ENCODE measurements at regions not wholly inside any gene's neighbourhood (a gene's known extent, or its start where the extent isn't known, plus 50 kb on each side); places are given as distances from the start of the nearest gene placed in this dataset.

- no CpG with 5 or more reads among the region's 4 CpGs for WGBS (ENCODE audit: extremely low coverage, insufficient read length, low lambda C conversion rate)
- H3K4me3 Mint-ChIP-seq, result no peak overlapping the region
- no peak overlapping the region for H3K14ac ChIP-seq (ENCODE audit: insufficient read depth, low read length)
- no peaks in the 10 kb centered on the region for H3K9me3 ChIP-seq (ENCODE audit: control insufficient read depth, low read depth, low read length)
- no peak overlapping the region for H3K23ac ChIP-seq (ENCODE audit: insufficient read length, low read depth, low read length)
- no peaks in the 10 kb centered on the region for H3K36me3 Mint-ChIP-seq (ENCODE audit: insufficient read depth in 1 of 3, low read depth in 3 of 3)
- H4K20me1 ChIP-seq (ENCODE audit: control insufficient read depth, insufficient read depth, insufficient read length), result no peaks in the 10 kb centered on the region
- H3K18ac ChIP-seq (ENCODE audit: insufficient read length, low read depth, low read length), result no peak overlapping the region
- no peak overlapping the region for H3K27ac Mint-ChIP-seq
- no peaks in the 10 kb centered on the region for H3K4me1 ChIP-seq (ENCODE audit: insufficient read depth, low read length)
- no peak overlapping the region for H3K9ac ChIP-seq (ENCODE audit: extremely low read depth, insufficient read length, low read length)
- no peak overlapping the region for H2BK5ac ChIP-seq (ENCODE audit: insufficient read length, low read length)
- H2BK12ac ChIP-seq (ENCODE audit: insufficient read length, low read depth, low read length), result no peak overlapping the region
- no peak overlapping the region for H4K91ac ChIP-seq (ENCODE audit: insufficient read length, low read depth, low read length)
- H3K27me3 ChIP-seq (ENCODE audit: insufficient read depth, low read length), result no peaks in the 10 kb centered on the region
- no peak overlapping the region for H2BK20ac ChIP-seq (ENCODE audit: low read depth, low read length, poor library complexity, severe bottlenecking)
- no peak overlapping the region for H3T11ph ChIP-seq (ENCODE audit: low read length)
- peaks cover 0 to 4% of the 10 kb centered on the region in 2 experiments; a peak in 2 of 5 replicates for H3K9me3 Mint-ChIP-seq
- no peaks in the 10 kb centered on the region for H3K4me1 Mint-ChIP-seq
- no peak overlapping the region for H2BK120ac ChIP-seq (ENCODE audit: low read depth, low read length, poor library complexity, severe bottlenecking)
- H3K4ac ChIP-seq (ENCODE audit: low read depth, low read length), result no peak overlapping the region
- DNase-seq, result no peak
- H2AFZ ChIP-seq (ENCODE audit: low read length), result no peak overlapping the region
- H4K8ac ChIP-seq (replicated peaks; ENCODE audit: insufficient read length, low read depth, low read length), result no peak overlapping the region
- no peak overlapping the region for H2BK15ac ChIP-seq (ENCODE audit: low read depth, low read length)
- H3K4me2 ChIP-seq (ENCODE audit: insufficient read depth, insufficient read length, low read length), result no peak overlapping the region
- H3K27me3 Mint-ChIP-seq (ENCODE audit: low read depth), result no peaks in the 10 kb centered on the region
- no peak for TF ChIP-seq CTCF (conservative IDR thresholded peaks at IDR 0.05)
- H3K79me2 ChIP-seq (ENCODE audit: insufficient read depth, low read length), result no peaks in the 10 kb centered on the region
- no peak overlapping the region for H3K56ac ChIP-seq (ENCODE audit: insufficient read length, low read depth, low read length)
- no peak overlapping the region for H3K27ac ChIP-seq (ENCODE audit: insufficient read length, low read depth, low read length)
- no peak overlapping the region for H4K5ac ChIP-seq (ENCODE audit: insufficient read length, low read depth, low read length)
- no peaks in the 10 kb centered on the region for H3K23me2 ChIP-seq (ENCODE audit: insufficient read length, low read depth, low read length, poor library complexity, severe bottlenecking)
- H3K79me1 ChIP-seq (ENCODE audit: insufficient read depth, low read depth, low read length, poor library complexity, severe bottlenecking), result no peaks in the 10 kb centered on the region
- H2AK5ac ChIP-seq (ENCODE audit: insufficient read length, low read length), result no peak overlapping the region
These were observed 274.4 kb downstream of the PLPP3 start for GRCh38 chr1:56304975-56305374.

All from H9 (cell line).